GM19467 (cell line): ENCODE measurements at regions not wholly inside any gene's neighbourhood (a gene's known extent, or its start where the extent isn't known, plus 50 kb on each side); places are given as distances from the start of the nearest gene placed in this dataset.
"Not testable (repeated sequence)": the region's sequence is repeated elsewhere in the genome, so short reads cannot be mapped to it uniquely, and the experiment has no call there.

Source experiments
- ATAC-seq: cut with Tn5 transposase; IDR thresholded peaks from one replicate; pipeline ENCODE4 v1.9.1; 2021; ENCODE audit warnings: mild to moderate bottlenecking, moderate library complexity; ENCODE audit not compliant: unreplicated experiment

GRCh38 chr6:153574231-153574630 lies 443.1 kb upstream of the RGS17 start:
- ATAC-seq: no peak

- ATAC-seq: no peak
These were observed 441.3 kb upstream of the RGS17 start for GRCh38 chr6:153572371-153572770.

GRCh38 chr6:153568628-153569027 lies 437.5 kb upstream of the RGS17 start:
- no peak for ATAC-seq

GRCh38 chr6:153564803-153565202 lies 433.7 kb upstream of the RGS17 start:
- no peak for ATAC-seq

GRCh38 chr6:153563001-153563400 lies 431.9 kb upstream of the RGS17 start:
- no peak for ATAC-seq

GRCh38 chr6:153553627-153554026 lies 422.5 kb upstream of the RGS17 start:
- ATAC-seq: no peak

- ATAC-seq: no peak
These were observed 408.5 kb upstream of the RGS17 start for GRCh38 chr6:153539602-153540001.

- no peak for ATAC-seq
These were observed 407.4 kb upstream of the RGS17 start for GRCh38 chr6:153538491-153538890.

GRCh38 chr6:153537422-153537821 lies 406.3 kb upstream of the RGS17 start:
- no peak for ATAC-seq

GRCh38 chr6:153526479-153526878 lies 395.4 kb upstream of the RGS17 start:
- ATAC-seq: no peak

GRCh38 chr6:153525998-153526397 lies 394.9 kb upstream of the RGS17 start:
- no peak for ATAC-seq

- no peak for ATAC-seq
These were observed 392.3 kb upstream of the RGS17 start for GRCh38 chr6:153523390-153523789.

- peak; percentile 94 for ATAC-seq
These were observed 380.9 kb upstream of the RGS17 start for GRCh38 chr6:153511896-153512496.

- no peak for ATAC-seq
These were observed 372.7 kb upstream of the RGS17 start for GRCh38 chr6:153503810-153504209.

GRCh38 chr6:153493501-153493900 lies 362.4 kb upstream of the RGS17 start:
- no peak for ATAC-seq

- ATAC-seq: no peak
These were observed 358.4 kb upstream of the RGS17 start for GRCh38 chr6:153489479-153489878.

- no peak for ATAC-seq
These were observed 357.2 kb upstream of the RGS17 start for GRCh38 chr6:153488267-153488666.

- ATAC-seq: no peak
These were observed 354.0 kb upstream of the RGS17 start for GRCh38 chr6:153485072-153485471.

- no peak for ATAC-seq
These were observed 353.0 kb upstream of the RGS17 start for GRCh38 chr6:153484056-153484455.

GRCh38 chr6:153476243-153476642 lies 345.2 kb upstream of the RGS17 start:
- no peak for ATAC-seq

- no peak for ATAC-seq
These were observed 334.0 kb upstream of the RGS17 start for GRCh38 chr6:153465050-153465449.

- ATAC-seq: no peak
These were observed 318.2 kb upstream of the RGS17 start for GRCh38 chr6:153449279-153449678.

- ATAC-seq: not testable (repeated sequence)
These were observed 311.7 kb upstream of the RGS17 start for GRCh38 chr6:153442749-153443148.
